ENCODE measurements at regions not wholly inside any gene's neighbourhood (a gene's known extent, or its start where the extent isn't known, plus 50 kb on each side); places are given as distances from the start of the nearest gene placed in this dataset.

DNA sequence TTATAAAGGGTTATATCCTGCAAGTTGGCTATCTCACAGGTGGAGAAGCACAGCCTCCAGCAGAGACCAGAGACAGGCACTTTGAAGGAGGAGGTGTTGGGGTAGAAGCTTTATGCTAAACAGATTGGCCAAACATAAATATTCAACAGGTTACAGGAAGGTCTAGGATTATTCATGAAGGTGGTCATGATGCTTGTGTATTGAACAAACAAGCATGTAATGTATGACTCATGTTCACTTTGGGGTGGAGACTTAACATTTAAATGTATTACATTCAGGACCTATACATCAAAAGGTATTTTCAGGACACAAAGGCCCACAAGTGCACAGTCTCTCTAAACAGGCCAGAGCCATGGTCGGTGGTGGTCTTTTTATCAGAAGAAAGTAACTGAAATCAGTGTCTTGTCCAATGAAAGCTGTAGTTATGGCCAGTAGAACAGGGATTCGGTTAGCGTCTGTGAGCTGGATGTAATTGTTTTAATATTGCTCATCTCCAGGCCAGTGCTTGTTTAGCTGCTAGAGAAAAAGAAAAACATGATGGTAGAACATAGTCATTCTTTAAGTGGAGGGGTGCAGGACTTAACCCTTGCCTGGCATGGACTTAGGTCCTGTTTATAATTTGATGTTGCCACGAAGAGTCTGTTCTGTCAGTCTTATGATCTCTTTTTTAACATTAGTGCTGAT, 555.2 kb upstream of the PCDH10 start:
- TF ChIP-seq, protein P1, sequence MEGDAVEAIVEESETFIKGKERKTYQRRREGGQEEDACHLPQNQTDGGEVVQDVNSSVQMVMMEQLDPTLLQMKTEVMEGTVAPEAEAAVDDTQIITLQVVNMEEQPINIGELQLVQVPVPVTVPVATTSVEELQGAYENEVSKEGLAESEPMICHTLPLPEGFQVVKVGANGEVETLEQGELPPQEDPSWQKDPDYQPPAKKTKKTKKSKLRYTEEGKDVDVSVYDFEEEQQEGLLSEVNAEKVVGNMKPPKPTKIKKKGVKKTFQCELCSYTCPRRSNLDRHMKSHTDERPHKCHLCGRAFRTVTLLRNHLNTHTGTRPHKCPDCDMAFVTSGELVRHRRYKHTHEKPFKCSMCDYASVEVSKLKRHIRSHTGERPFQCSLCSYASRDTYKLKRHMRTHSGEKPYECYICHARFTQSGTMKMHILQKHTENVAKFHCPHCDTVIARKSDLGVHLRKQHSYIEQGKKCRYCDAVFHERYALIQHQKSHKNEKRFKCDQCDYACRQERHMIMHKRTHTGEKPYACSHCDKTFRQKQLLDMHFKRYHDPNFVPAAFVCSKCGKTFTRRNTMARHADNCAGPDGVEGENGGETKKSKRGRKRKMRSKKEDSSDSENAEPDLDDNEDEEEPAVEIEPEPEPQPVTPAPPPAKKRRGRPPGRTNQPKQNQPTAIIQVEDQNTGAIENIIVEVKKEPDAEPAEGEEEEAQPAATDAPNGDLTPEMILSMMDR (conservative IDR thresholded peaks at IDR 0.05; ENCODE audit: low read depth, low read length) = no peak
- no peak for TF ChIP-seq EZH2 (IDR thresholded peaks at IDR 0.05; ENCODE audit: borderline replicate concordance, low read depth, low read length, poor library complexity, severe bottlenecking)
